ENCODE measurements at regions not wholly inside any gene's neighbourhood (a gene's known extent, or its start where the extent isn't known, plus 50 kb on each side); places are given as distances from the start of the nearest gene placed in this dataset.

DNA sequence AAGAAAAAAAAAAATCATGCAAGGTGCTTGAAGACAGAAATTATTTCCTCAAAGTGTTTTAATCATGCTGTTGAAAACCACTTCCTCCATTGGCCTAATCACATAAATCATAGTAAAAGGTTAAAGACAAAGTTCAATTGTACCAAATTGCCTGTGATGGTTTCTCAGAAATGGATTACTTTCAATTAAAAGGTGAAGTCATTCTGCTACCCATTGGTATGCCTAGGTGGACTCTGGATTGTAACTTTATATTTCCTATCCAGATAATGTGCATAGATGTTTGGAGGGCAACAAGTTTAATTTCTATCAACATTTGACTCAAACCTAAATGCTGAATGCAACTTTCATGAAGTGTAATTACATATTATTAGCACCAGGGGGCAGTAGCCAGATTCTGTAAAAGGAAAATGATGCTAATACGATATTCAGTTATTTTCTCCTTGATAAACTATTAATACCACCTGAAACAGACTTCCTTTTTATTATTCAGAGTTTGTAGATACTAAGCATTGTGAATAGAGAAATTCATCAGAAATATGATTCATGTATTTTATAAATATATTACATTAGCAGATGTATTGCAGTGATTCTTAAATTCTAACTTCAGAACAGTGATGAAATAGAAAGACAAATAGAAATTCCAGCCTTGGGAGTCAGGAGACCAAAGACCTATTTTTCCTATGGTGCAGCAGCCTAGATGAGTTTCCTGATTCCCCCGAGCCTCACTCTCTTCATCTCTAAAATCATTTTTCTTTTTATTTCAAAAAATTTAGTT, 148.2 kb downstream of the CAAP1 start:
- TF ChIP-seq EZH2phosphoT487 (IDR thresholded peaks at IDR 0.05; ENCODE audit: insufficient read depth, low read depth) (no peak), EZH2 (IDR thresholded peaks at IDR 0.05; ENCODE audit: insufficient read depth, poor library complexity, severe bottlenecking) (no peak)
